Common myeloid progenitor, CD34-positive (primary cell): ENCODE measurements at regions not wholly inside any gene's neighbourhood (a gene's known extent, or its start where the extent isn't known, plus 50 kb on each side); places are given as distances from the start of the nearest gene placed in this dataset.

ENCODE experiments used
- CTCF ChIA-PET: fragments of 350-600 bp; sonication (Branson Sonifier 250); formaldehyde crosslinking; loops from one replicate; lab custom pipeline; 2021; ENCODE audit warnings: antibody characterized with exemption; lab: Charles Lee
- POLR2A ChIA-PET: fragments of 350-600 bp; sonication (Branson Sonifier 250); formaldehyde crosslinking; loops from one replicate; lab custom pipeline; 2021; ENCODE audit warnings: antibody characterized with exemption; lab: Charles Lee
- DNase-seq, 3 donors: peaks; one replicate each; pipeline versions ENCODE4 v3.0.0 to v3.0.0-alpha.2; 2013
- H3K27ac ChIP-seq, 2 experiments: 1 replicate in 1 of 2; 2 replicates in 1 of 2; pipeline ENCODE4 v1.7.0; 2013; ENCODE audit warnings: inconsistent platforms in 2 of 2, low read length in 2 of 2, mild to moderate bottlenecking in 2 of 2, low read depth in 1 of 2, moderate library complexity in 1 of 2; ENCODE audit not compliant: severe bottlenecking in 2 of 2, insufficient read depth in 1 of 2, poor library complexity in 1 of 2
- H3K27me3 ChIP-seq, 5 experiments: replicated peaks in 2 of 5; 1 replicate in 3 of 5; 2 replicates in 2 of 5; pipeline versions ENCODE4 v1.6.1 to v1.7.0; 2013; ENCODE audit warnings: low read length in 4 of 5, mild to moderate bottlenecking in 2 of 5, moderate library complexity in 2 of 5, inconsistent platforms in 1 of 5; ENCODE audit not compliant: insufficient read depth in 5 of 5, control insufficient read depth in 4 of 5
- H3K36me3 ChIP-seq, 4 experiments: 1 replicate in 2 of 4; 2 replicates in 2 of 4; pipeline versions ENCODE4 v1.6.1 to v1.7.0; 2013; ENCODE audit warnings: low read length in 3 of 4, control low read depth in 1 of 4, mild to moderate bottlenecking in 1 of 4; ENCODE audit not compliant: control insufficient read depth in 4 of 4, insufficient read depth in 4 of 4
- H3K4me1 ChIP-seq, 4 experiments: 1 replicate in 3 of 4; 2 replicates in 1 of 4; pipeline versions ENCODE4 v1.6.1 to v1.7.1; 2013; ENCODE audit warnings: low read length in 3 of 4, mild to moderate bottlenecking in 3 of 4, control low read depth in 1 of 4, inconsistent platforms in 1 of 4, moderate library complexity in 1 of 4; ENCODE audit not compliant: control insufficient read depth in 4 of 4, insufficient read depth in 4 of 4; ENCODE audit errors: control extremely low read depth in 1 of 4
- H3K4me3 ChIP-seq, 7 experiments: 1 replicate in 4 of 7; 2 replicates in 3 of 7; pipeline versions ENCODE4 v1.5.1 to v1.7.0; 2013; ENCODE audit warnings: mild to moderate bottlenecking in 7 of 7, low read length in 6 of 7, moderate library complexity in 6 of 7, inconsistent platforms in 2 of 7, low read depth in 2 of 7, control low read depth in 1 of 7; ENCODE audit not compliant: insufficient read depth in 4 of 7, control insufficient read depth in 1 of 7; ENCODE audit errors: extremely low read depth in 1 of 7
- H3K9me3 ChIP-seq, 5 experiments: 1 replicate in 4 of 5; 2 replicates in 1 of 5; pipeline versions ENCODE4 v1.6.1 to v1.7.1; 2013; ENCODE audit warnings: low read length in 4 of 5, mild to moderate bottlenecking in 2 of 5, inconsistent platforms in 1 of 5, low read depth in 1 of 5, moderate library complexity in 1 of 5; ENCODE audit not compliant: control insufficient read depth in 4 of 5, insufficient read depth in 2 of 5; ENCODE audit errors: control extremely low read depth in 1 of 5
- WGBS: methylation state at CpG from one replicate; pipeline ENCODE4 v1.1.5; 2013; ENCODE audit not compliant: insufficient coverage; 5-methylcytosine and 5-hydroxymethylcytosine counted together

DNA sequence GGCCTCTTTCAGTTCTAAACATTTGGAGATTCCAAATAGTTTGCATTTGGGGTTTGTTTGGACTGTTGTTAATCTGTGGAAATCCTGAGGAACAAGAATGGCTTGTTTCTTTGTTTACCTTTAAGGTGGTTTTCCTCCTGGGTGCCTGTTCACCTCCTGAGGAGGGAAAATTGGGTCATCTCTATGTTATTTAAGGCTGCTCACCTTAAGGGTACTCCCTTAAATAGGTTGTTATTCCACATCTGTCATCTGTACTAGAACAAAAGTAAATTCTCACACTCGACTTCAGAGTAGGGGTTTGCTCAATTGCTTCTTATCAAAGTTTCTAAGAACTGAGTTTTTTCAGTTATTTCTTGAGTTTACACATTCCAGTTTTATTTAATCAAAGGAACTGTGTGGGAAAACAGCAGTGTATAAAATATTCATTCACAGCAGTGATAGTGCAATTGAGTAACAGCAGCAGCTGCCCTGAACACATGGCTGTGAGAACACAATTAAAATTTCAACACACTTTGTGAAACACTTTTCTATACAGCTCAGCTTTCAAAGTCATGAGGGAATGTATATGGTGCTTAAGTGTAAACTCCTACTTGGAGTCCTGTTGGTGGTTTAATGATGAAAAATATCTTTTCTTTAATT is 238.5 kb upstream of the PGRMC2 start:
- Histone ChIP-seq H3K9me3 (no peaks in the 10 kb centered on the region), H3K4me3 (no peak overlapping the region), H3K36me3 (no peaks in the 10 kb centered on the region), H3K4me1 (no peaks in the 10 kb centered on the region), H3K27ac (no peak overlapping the region), H3K27me3 (no peaks in the 10 kb centered on the region)
- no CpG with 5 or more reads among the region's 1 CpG for WGBS
- DNase-seq: no peak
- ChIA-PET CTCF (no interaction called here), POLR2A (no interaction called here)

DNA sequence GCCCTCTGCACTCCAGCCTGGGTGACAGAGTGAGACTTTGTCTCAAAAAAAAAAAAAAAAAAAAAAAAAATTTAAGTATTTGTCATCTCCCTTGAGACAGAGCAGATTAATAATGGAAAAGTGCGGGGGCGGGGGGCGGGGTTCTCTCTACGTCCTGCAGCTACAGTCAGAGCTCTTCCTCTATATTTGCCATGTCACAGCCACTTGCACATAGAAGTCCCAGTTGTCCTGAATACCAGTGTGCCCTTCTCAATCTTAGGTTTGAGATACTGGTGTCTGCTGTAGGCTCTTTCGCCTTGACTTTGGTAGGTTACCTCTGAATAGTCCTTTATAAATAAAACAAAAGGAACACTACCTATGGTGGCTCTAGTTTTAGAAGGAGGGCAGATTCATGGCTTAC is 237.8 kb upstream of the PGRMC2 start:
- CTCF ChIA-PET: no interaction called here
- Histone ChIP-seq H3K27ac (no peak overlapping the region), H3K9me3 (no peaks in the 10 kb centered on the region), H3K36me3 (no peaks in the 10 kb centered on the region), H3K27me3 (no peaks in the 10 kb centered on the region), H3K4me3 (no peak overlapping the region), H3K4me1 (no peaks in the 10 kb centered on the region)
- DNase-seq: no peak
- POLR2A ChIA-PET: no interaction called here
- no CpG with 5 or more reads among the region's 5 CpGs for WGBS

DNA sequence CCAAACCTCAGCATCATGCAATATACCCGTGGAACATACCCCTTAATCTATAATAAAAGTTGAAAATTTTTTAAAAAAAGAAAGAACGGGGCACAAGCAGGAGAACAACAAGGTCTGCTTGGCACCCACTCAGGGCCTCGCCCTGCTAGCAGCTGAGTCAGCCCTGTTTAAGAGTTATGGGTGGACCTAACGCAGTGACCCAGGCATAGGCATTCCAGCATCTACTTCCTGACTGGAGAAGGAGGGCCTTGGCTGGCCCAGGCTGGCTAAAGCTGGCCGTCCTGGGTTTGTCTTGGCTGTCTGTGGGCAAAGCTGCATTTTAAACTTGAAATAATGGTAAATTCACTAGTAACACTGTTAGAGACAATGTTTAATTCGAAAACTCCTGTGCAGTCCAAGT is 236.7 kb upstream of the PGRMC2 start:
- WGBS: 83% methylated on average over 1 of the region's 6 CpGs
- ChIA-PET CTCF (no interaction called here), POLR2A (no interaction called here)
- no peaks in the 10 kb centered on the region for H3K4me1 ChIP-seq
- no peaks in the 10 kb centered on the region for H3K27me3 ChIP-seq
- no peak overlapping the region for H3K4me3 ChIP-seq
- H3K36me3 ChIP-seq: no peaks in the 10 kb centered on the region
- H3K27ac ChIP-seq: no peak overlapping the region
- no peak for DNase-seq
- no peaks in the 10 kb centered on the region for H3K9me3 ChIP-seq

DNA sequence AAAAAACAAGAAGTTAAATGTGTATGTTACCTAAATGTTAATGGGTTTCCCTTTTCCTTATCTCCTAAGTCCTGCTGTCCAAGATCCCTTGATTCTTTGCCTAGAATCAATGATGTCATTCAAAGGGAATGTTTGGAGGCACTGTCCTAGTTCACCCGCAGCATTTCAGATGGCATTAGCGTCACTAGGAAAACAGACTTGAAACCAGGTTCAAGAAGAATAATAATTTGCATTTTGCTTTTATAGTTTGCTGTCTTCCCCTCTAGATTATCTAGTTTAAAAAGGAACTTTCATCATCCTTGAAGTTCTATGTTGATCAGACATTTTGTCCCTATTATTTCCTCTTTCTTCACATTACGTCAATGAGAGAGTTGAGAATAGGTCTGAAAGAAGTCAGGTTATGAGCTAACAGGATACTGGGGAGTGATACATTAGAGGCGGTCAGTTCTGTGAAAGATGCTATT is 234.1 kb upstream of the PGRMC2 start:
- no peak for DNase-seq
- Histone ChIP-seq H3K4me3 (no peak overlapping the region), H3K27ac (no peak overlapping the region), H3K27me3 (no peaks in the 10 kb centered on the region), H3K36me3 (no peaks in the 10 kb centered on the region), H3K9me3 (no peaks in the 10 kb centered on the region), H3K4me1 (peaks cover 0 to 16% (median 2%) of the 10 kb centered on the region in 4 experiments)
- POLR2A ChIA-PET: no interaction called here
- WGBS: 100% methylated on average over 1 of the region's 4 CpGs
- CTCF ChIA-PET: no interaction called here

DNA sequence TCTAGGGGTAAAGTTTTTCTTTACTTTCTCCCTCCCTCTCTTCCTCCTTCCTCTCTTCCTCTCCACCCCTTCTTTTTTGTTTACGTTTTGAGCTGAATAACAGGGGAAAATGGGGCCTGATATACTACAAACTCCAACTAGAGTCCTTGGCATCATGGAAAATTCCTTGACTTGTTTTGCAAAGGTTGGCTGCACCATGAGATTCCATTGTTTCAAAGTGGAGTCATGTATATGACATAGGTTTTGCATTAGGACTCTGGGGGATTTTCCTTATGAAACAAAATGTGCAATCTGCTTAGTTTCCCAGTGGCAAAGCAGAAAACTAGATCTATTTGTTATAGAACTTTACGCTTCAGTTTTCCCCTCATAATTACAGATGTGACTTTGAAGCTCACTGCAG is 233.5 kb upstream of the PGRMC2 start:
- Histone ChIP-seq H3K36me3 (no peaks in the 10 kb centered on the region), H3K9me3 (no peaks in the 10 kb centered on the region), H3K4me3 (no peak overlapping the region), H3K27me3 (no peaks in the 10 kb centered on the region), H3K4me1 (peaks cover 0 to 16% (median 2%) of the 10 kb centered on the region in 4 experiments), H3K27ac (no peak overlapping the region)
- POLR2A ChIA-PET: no interaction called here
- 100% methylated on average over 1 of the region's 2 CpGs for WGBS
- DNase-seq: no peak
- CTCF ChIA-PET: no interaction called here

DNA sequence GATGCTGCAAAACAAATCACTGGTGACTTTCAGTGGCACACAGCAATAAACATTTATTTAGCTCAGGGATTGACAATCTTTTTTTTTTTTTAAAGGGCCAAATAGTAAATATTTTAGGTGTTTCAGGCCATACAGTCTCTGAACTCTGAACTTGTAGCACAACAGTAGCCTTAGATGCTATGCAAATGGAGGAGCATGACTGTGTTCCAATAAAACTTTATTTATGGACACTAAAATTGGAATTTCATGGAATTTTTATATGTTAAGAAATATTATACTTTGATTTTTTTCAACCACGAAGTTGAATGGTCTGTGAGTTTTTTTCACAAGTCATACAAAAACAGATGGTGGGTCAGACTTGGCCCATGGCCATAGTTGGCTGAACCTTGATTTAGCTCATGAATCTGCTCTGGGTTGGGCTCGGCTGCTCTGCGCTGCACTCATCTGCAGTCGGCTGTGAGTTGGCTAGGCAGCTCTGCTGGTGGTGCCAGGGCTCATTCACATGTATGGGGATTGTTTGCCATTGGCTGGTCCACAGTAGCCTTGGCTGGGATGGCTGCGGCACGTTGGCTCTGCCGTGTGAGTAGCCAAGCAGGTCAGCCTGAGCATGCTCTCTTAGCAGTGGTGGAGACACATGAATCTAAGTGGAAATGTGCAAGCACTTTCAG is 231.7 kb upstream of the PGRMC2 start:
- WGBS: 97% methylated on average over 4 of the region's 7 CpGs
- Histone ChIP-seq H3K9me3 (no peaks in the 10 kb centered on the region), H3K36me3 (no peaks in the 10 kb centered on the region), H3K27ac (no peak overlapping the region), H3K27me3 (no peaks in the 10 kb centered on the region), H3K4me3 (no peak overlapping the region), H3K4me1 (peaks cover 0 to 16% (median 2%) of the 10 kb centered on the region in 4 experiments)
- ChIA-PET POLR2A (no interaction called here), CTCF (no interaction called here)
- DNase-seq: no peak

DNA sequence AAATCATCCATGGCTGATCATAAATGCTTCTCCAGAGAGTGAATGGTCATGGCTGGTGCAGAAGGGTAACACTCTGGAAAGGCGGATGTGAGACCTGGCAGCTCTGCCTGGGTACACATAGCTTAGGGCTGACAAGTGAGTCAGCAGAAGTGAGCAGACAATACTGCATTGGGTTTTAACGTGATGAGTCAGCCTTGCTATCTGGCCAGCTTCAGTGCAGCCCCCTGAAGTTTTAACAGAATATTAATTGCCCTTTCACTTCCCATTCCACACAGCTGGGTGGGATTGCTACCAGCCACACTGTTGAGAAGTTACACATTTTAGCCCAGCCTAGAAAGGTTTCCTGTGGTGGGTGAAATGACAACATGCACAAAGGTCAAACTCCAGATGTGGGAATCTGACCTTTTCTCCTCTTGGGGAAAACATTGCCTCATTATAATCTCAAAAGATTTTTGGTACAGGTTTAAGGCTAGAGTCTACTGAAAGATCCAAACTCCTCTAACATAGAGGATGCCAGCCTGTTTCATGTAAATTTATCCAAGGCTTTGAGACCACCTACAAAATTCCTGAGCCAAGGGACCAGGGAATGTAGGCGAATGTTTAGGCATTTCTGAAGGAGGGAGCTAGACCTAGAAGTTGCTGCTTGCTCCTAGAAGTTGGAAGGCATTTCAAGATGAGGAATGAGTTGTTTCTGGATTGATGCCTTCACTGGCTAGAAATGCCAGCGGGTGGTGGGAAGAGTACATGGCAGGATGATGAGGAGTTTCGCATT is 230.3 kb upstream of the PGRMC2 start:
- peak overlapping the region in 1 of 7 experiments; percentile 11 for H3K4me3 ChIP-seq
- POLR2A ChIA-PET: no interaction called here
- peak overlapping the region in 1 of 2 experiments; percentile 62 for H3K27ac ChIP-seq
- no peaks in the 10 kb centered on the region for H3K9me3 ChIP-seq
- 58% methylated on average over 2 of the region's 5 CpGs for WGBS
- H3K27me3 ChIP-seq: no peaks in the 10 kb centered on the region
- peaks cover 0 to 16% (median 2%) of the 10 kb centered on the region in 4 experiments for H3K4me1 ChIP-seq
- H3K36me3 ChIP-seq: no peaks in the 10 kb centered on the region
- CTCF ChIA-PET: no interaction called here
- DNase-seq: peak; percentile 52 to 92 (median 90)
